ENCODE measurements at regions not wholly inside any gene's neighbourhood (a gene's known extent, or its start where the extent isn't known, plus 50 kb on each side); places are given as distances from the start of the nearest gene placed in this dataset.
"Not testable (repeated sequence)": the region's sequence is repeated elsewhere in the genome, so short reads cannot be mapped to it uniquely, and the experiment has no call there.

DNA sequence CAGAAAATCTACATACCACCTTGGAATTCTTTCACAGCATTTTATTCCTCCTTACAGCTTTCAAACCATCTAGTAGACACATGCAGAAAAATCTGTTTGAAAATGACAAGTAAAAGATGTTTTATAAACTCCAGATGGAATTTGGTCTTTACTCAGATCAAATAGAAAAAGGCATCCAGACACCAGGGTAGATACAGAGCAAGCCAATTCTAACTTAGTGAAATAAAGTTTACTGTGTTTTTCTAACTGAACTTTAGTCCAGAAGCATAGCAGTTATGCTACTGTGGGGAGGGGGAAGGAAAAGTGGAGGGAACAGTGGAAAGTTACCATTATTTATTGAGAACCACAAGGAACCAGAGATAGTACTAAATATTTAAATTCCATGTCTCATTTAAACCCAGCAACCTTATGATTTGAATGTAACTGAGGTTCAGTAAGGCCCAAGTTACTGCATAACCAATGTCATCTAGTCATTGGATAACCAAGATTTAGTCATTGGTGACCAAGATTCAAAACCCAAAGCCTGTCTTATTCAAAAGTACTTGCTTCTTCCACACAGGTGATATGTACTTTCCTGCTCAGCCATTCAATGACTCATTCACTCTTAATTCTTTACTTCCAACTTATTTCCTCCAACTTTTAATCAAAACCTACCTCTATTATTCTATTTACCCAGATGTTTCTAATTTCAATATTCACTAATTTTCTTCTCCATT is 57.7 kb downstream of the RAD51AP2 start:
- TF ChIP-seq POLR2AphosphoS5 (IDR thresholded peaks at IDR 0.05) (no peak), POLR2A (IDR thresholded peaks at IDR 0.05) (no peak)
- TF ChIP-seq, protein P1, sequence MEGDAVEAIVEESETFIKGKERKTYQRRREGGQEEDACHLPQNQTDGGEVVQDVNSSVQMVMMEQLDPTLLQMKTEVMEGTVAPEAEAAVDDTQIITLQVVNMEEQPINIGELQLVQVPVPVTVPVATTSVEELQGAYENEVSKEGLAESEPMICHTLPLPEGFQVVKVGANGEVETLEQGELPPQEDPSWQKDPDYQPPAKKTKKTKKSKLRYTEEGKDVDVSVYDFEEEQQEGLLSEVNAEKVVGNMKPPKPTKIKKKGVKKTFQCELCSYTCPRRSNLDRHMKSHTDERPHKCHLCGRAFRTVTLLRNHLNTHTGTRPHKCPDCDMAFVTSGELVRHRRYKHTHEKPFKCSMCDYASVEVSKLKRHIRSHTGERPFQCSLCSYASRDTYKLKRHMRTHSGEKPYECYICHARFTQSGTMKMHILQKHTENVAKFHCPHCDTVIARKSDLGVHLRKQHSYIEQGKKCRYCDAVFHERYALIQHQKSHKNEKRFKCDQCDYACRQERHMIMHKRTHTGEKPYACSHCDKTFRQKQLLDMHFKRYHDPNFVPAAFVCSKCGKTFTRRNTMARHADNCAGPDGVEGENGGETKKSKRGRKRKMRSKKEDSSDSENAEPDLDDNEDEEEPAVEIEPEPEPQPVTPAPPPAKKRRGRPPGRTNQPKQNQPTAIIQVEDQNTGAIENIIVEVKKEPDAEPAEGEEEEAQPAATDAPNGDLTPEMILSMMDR (IDR thresholded peaks at IDR 0.05) = no peak
- H3K27ac ChIP-seq = no peak overlapping the region
- H3K27me3 ChIP-seq (replicated peaks; ENCODE audit: insufficient read depth) = no peaks in the 10 kb centered on the region
- H3K9me3 ChIP-seq = no peaks in the 10 kb centered on the region
- no peaks in the 10 kb centered on the region for H3K4me1 ChIP-seq (replicated peaks)
- H3K4me3 ChIP-seq = no peak overlapping the region
- intact Hi-C loops (cut with DNase I) = no loop called here
- no peak for DNase-seq (ENCODE audit: low spot score)
- H3K36me3 ChIP-seq = no peaks in the 10 kb centered on the region

DNA sequence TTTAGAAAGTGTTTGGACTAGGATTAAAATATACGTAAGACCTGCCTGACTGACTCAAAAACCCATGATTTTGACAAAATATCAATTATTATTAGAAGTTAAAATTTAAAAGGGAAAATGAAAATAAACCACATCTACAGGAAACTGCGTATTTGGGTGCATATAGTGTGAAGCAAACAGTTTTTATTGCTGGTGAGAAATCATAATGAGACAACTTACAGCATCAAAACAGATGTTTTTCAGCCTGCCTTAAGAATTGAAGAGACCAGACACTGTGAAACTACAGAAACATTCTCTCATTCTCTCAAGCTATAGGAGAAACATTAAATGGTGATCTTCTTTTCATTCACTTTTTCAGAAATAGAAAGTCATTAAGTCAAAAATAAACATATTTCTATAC is 62.9 kb downstream of the RAD51AP2 start:
- Histone ChIP-seq H3K9me3 (no peaks in the 10 kb centered on the region), H3K4me1 (replicated peaks) (no peaks in the 10 kb centered on the region), H3K27ac (no peak overlapping the region), H3K27me3 (replicated peaks; ENCODE audit: insufficient read depth) (no peaks in the 10 kb centered on the region), H3K4me3 (no peak overlapping the region), H3K36me3 (no peaks in the 10 kb centered on the region)
- intact Hi-C loops (cut with DNase I) = no loop called here
- 49% methylated on average over 2 of the region's 2 CpGs for WGBS
- no peak for TF ChIP-seq POLR2A (IDR thresholded peaks at IDR 0.05)
- TF ChIP-seq, protein P1 (IDR thresholded peaks at IDR 0.05) = no peak
- no peak for TF ChIP-seq POLR2AphosphoS5 (IDR thresholded peaks at IDR 0.05)
- no peak for DNase-seq (ENCODE audit: low spot score)

DNA sequence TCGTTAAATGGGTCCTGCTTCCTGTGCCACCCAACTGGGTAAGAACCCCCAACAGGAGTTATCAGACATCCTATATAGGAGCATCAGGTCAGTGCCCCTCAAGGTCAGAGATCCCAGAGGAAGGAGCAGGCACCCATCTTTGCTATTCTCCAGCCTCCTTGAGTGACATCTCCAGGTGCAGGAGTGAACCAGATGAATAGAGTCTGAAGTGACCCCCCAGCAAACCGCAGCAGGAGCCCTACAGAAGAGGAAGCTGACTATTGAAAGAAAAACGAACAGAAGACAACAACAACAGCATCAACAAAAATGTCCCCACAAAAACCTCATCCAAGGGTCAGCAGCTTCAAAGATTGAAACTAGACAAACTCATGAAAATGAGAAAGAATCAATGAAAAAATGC is 72.0 kb downstream of the RAD51AP2 start:
- WGBS = 85% methylated on average over 3 of the region's 3 CpGs
- H3K27ac ChIP-seq; H3K9me3 ChIP-seq; H3K27me3 ChIP-seq (replicated peaks; ENCODE audit: insufficient read depth); H3K4me1 ChIP-seq (replicated peaks); DNase-seq (ENCODE audit: low spot score); intact Hi-C loops (cut with DNase I); H3K36me3 ChIP-seq; H3K4me3 ChIP-seq: not testable (repeated sequence)

DNA sequence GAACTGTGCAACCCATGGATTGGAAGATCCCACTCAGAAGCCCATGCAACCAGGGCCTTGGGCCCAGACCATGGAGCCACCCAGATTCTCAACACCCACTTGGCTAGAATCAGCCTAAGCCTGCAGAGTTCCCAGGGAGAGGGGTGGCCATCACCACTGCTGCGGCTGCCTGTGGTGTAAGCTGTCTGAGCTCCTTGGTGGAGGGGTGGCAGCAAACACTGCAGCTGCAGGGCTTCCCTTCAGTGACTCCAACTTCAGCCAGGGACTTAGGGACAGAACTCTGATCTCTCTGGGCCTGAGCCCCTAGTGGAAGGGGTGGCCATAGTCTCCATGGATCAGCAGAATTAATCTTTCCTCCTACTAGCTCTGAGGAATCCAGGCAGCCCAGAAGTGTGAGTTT is 72.5 kb downstream of the RAD51AP2 start:
- Histone ChIP-seq H3K36me3 (no peaks in the 10 kb centered on the region), H3K27ac (no peak overlapping the region), H3K27me3 (replicated peaks; ENCODE audit: insufficient read depth) (no peaks in the 10 kb centered on the region), H3K4me3 (no peak overlapping the region), H3K4me1 (replicated peaks) (no peaks in the 10 kb centered on the region), H3K9me3 (no peaks in the 10 kb centered on the region)
- TF ChIP-seq, protein P1 (IDR thresholded peaks at IDR 0.05) = no peak
- no peak for TF ChIP-seq POLR2AphosphoS5 (IDR thresholded peaks at IDR 0.05)
- no peak for DNase-seq (ENCODE audit: low spot score)
- intact Hi-C loops (cut with DNase I) = no loop called here
- 100% methylated on average over 1 of the region's 1 CpG for WGBS

DNA sequence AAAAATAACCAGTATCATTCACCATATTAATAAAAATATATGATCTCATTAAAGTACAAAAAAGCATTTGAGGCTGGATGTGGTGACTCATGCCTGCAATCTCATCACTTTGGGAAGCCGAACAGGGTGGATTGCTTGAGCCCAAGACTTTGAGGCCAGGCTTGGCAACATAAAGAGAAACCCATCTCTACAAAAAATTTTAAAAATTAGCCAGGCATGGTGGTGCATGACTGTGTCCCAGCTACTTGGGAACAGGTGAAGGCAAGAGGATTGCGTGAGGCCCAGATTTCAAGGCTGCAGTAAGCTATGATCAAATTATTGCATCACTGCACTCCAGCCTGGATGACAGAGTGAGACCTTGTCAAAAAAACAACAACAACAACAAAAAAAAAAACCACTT is 75.9 kb downstream of the RAD51AP2 start:
- intact Hi-C loops (cut with DNase I) = no loop called here
- no peaks in the 10 kb centered on the region for H3K4me1 ChIP-seq (replicated peaks)
- DNase-seq (ENCODE audit: low spot score) = no peak
- no peak overlapping the region for H3K4me3 ChIP-seq
- TF ChIP-seq POLR2AphosphoS5 (IDR thresholded peaks at IDR 0.05) (no peak), POLR2A (IDR thresholded peaks at IDR 0.05) (no peak)
- TF ChIP-seq, protein P1 (IDR thresholded peaks at IDR 0.05) = no peak
- H3K9me3 ChIP-seq = no peaks in the 10 kb centered on the region
- no peaks in the 10 kb centered on the region for H3K27me3 ChIP-seq (replicated peaks; ENCODE audit: insufficient read depth)
- H3K36me3 ChIP-seq = no peaks in the 10 kb centered on the region
- H3K27ac ChIP-seq = no peak overlapping the region
- WGBS = 92% methylated on average over 2 of the region's 2 CpGs

Measured in prostate gland (tissue), 2 donors.